Kidney epithelial cell (primary cell): ENCODE measurements at regions not wholly inside any gene's neighbourhood (a gene's known extent, or its start where the extent isn't known, plus 50 kb on each side); places are given as distances from the start of the nearest gene placed in this dataset.
A peak's percentile ranks its signal among the peaks of the same experiment; 100 is the strongest.

ENCODE experiments used
- DNase-seq: peaks from one replicate; pipeline ENCODE4 v3.0.0-alpha.2; 2010; ENCODE audit warnings: low read depth
- H3K27me3 ChIP-seq: 2 replicates; pipeline ENCODE4 v1.6.0; 2011; ENCODE audit warnings: low read length; ENCODE audit not compliant: control insufficient read depth, insufficient read depth
- H3K36me3 ChIP-seq: 2 replicates; pipeline ENCODE4 v1.5.1; 2011; ENCODE audit warnings: low read length; ENCODE audit not compliant: control insufficient read depth, insufficient read depth
- H3K4me3 ChIP-seq: 2 replicates; pipeline ENCODE4 v1.5.1; 2011; ENCODE audit warnings: low read depth, mild to moderate bottlenecking, control low read depth, low read length
- TF ChIP-seq, protein P1 (sequence below): IDR thresholded peaks from 2 replicates; pipeline ENCODE4 v1.5.1; 2011; ENCODE audit warnings: mild to moderate bottlenecking, moderate library complexity, low read length, control low read depth, inconsistent platforms; ENCODE audit not compliant: insufficient read depth, poor library complexity, severe bottlenecking

DNA sequence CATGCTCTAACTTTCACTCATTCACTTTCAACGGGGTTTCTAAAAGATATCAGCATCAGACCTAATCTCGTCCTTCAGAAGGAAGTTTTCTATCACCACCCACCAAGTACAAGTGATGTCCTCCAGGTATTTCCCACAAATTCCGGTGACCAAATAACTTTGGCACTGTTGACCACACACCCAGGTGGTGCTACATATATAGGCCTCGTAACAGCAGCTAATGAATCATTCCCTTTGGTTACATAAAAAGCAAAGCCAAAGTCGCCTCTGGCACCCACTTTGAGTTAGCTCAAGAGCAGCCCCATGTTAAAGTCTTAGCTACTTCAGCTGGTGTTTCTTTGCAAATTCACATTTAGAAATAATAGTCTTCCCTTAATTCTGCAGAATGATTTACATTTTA, 138.2 kb upstream of the OSR1 start:
- Histone ChIP-seq H3K4me3 (no peak overlapping the region), H3K36me3 (no peaks in the 10 kb centered on the region), H3K27me3 (no peaks in the 10 kb centered on the region)
- TF ChIP-seq, protein P1, sequence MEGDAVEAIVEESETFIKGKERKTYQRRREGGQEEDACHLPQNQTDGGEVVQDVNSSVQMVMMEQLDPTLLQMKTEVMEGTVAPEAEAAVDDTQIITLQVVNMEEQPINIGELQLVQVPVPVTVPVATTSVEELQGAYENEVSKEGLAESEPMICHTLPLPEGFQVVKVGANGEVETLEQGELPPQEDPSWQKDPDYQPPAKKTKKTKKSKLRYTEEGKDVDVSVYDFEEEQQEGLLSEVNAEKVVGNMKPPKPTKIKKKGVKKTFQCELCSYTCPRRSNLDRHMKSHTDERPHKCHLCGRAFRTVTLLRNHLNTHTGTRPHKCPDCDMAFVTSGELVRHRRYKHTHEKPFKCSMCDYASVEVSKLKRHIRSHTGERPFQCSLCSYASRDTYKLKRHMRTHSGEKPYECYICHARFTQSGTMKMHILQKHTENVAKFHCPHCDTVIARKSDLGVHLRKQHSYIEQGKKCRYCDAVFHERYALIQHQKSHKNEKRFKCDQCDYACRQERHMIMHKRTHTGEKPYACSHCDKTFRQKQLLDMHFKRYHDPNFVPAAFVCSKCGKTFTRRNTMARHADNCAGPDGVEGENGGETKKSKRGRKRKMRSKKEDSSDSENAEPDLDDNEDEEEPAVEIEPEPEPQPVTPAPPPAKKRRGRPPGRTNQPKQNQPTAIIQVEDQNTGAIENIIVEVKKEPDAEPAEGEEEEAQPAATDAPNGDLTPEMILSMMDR, result no peak
- DNase-seq, result no peak

DNA sequence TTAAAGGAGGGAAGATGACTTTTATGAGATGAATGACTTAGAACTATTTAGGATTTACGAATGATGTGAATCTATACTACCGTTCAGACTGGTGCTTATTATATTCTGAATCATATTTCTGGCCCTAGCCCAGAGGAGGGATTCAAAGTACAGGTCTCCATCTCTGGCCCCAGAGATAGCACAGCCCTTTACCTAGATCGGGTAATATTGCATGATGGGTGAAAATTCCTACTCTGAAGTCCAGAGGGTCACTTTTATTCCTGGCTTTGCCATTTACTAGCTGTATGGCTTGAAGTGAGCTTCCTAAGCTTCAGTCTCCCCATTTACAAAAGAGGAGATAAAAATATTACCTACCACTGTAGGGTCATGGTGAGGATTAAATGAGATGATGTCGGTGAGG, 135.8 kb upstream of the OSR1 start:
- TF ChIP-seq, protein P1, result no peak
- no peak for DNase-seq
- no peak overlapping the region for H3K4me3 ChIP-seq
- H3K36me3 ChIP-seq, result no peaks in the 10 kb centered on the region
- no peaks in the 10 kb centered on the region for H3K27me3 ChIP-seq

DNA sequence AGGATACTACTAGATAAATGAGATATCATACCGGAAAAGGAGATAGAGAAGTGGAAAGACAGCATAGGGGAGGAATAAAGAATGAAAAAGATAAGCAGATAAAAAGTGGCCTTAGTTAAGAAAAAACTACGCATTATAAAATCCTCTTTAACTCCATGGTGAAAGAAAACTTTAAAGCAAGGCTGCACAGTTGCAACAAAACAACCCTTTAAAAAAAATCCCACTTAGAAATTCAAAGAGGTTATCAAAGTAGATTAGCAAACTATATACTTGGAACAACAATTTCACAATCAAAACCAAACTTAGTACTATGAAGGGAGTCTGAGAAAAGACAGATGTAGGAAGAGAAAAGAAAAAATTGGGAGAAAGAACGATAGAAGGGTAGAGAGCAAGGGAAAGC, 133.4 kb upstream of the OSR1 start:
- Histone ChIP-seq H3K36me3 (no peaks in the 10 kb centered on the region), H3K27me3 (no peaks in the 10 kb centered on the region), H3K4me3 (no peak overlapping the region)
- TF ChIP-seq, protein P1, result no peak
- DNase-seq, result no peak

DNA sequence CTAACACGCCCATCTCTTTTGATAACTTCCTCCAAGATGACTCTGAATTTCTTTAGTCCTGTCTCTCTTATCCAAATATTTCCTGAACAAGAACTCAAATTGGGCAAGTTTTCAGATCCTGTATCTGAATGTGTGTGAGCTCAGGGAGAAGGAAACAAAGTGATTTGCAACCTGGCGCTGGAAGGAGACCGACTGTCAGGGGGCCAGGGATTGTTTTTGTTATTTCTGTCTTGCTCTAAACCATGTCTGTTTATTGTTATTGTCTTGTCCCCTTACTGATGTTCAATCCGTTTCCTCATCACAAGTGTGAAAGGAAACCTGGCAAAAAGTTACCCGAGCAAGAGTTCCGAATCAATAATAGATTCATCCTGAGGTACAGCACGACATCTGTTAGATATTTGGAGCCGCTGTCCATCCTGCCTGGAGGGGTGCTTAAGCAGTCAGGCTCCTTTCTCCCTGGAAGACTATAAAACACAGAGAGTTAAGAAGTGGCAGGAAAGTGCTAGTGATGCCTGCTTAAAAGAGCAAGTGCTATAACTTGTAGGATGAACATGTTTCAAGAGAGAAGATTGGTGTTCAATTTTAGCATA, 132.5 kb upstream of the OSR1 start:
- no peak for DNase-seq
- no peaks in the 10 kb centered on the region for H3K27me3 ChIP-seq
- no peak overlapping the region for H3K4me3 ChIP-seq
- H3K36me3 ChIP-seq, result no peaks in the 10 kb centered on the region
- TF ChIP-seq, protein P1, result no peak

DNA sequence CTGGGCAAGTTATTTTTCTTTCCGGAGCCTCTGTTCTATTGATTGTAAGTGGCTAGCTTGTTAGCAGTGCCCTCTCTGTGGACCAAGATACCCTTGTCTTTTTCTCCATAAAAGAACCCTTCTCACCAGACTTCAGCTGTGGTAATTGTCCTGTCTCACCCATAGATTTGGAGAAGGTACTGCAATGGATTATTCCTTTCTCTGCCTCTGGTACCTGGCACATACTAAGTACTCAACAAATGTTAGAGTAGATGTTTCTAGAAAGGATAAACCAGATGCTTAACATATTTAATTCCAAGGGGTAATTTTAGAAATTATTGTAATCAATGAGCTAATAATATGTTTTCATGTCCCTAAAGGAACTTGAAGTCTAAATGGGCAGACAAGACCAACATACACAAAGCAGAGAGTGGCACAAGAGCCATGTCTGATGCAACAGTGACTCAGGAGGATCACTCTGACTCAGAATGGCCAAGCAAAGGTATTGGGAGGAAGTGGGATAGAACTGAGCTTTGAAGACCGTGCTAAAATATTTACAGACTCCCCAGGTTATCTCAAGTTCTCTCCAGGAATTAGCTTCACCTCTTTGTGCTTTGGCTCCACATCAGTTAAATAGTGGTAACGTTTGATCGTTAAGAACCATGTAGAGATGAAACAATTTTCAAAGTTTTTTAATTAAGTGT, 129.7 kb upstream of the OSR1 start:
- DNase-seq, result peak; percentile 81
- Histone ChIP-seq H3K36me3 (no peaks in the 10 kb centered on the region), H3K27me3 (no peaks in the 10 kb centered on the region), H3K4me3 (no peak overlapping the region)
- TF ChIP-seq, protein P1, result no peak

DNA sequence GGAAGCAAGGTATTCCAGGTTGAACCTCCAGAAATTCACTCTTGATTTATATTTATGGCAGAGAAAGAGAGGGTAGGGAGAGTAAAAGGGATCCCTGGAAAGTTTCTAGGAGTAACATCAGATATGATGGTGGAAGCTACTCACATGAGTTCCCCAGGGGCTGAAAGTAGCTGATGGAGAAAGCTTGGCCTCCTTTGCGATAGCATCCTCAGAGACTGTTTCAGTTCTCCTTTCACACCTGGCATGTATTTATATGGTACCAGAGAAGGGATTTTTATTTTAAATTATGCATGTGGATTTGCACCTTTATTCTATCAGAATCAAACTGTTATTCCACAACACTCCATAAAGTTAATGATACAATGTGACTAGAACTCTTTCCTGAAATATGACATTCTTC, 126.3 kb upstream of the OSR1 start:
- Histone ChIP-seq H3K27me3 (no peaks in the 10 kb centered on the region), H3K36me3 (no peaks in the 10 kb centered on the region), H3K4me3 (no peak overlapping the region)
- no peak for DNase-seq
- TF ChIP-seq, protein P1, result no peak
